PC-3 (cell line): ENCODE measurements at regions not wholly inside any gene's neighbourhood (a gene's known extent, or its start where the extent isn't known, plus 50 kb on each side); places are given as distances from the start of the nearest gene placed in this dataset.

ENCODE experiments used
- ATAC-seq: fragments of 200-7000 bp; cut with Tn5 transposase; 2 replicates; pipeline ENCODE4 v1.9.1; 2020; ENCODE audit warnings: mild to moderate bottlenecking, moderate library complexity
- BruUV-seq: library from RNA; stranded (reverse); fragments of 400-500 nt; replicated peaks from 2 replicates; lab custom pipeline; 2021; lab: Mats Ljungman, UMichigan
- CTCF ChIA-PET: fragments of 300-600 bp; sonication (Branson Sonifier 250); formaldehyde crosslinking; loops from one replicate; lab custom pipeline; 2022; ENCODE audit warnings: antibody characterized with exemption; lab: Charles Lee
- POLR2A ChIA-PET: fragments of 300-600 bp; sonication (Branson Sonifier 250); formaldehyde crosslinking; loops from one replicate; lab custom pipeline; 2022; ENCODE audit warnings: antibody characterized with exemption; ENCODE audit not compliant: unreplicated experiment; lab: Charles Lee
- DNase-seq: peaks from one replicate; pipeline ENCODE4 v3.0.0-alpha.2; 2015
- H2AFZ ChIP-seq: fragments of 300-600 bp; sonication (generic); 2 replicates; pipeline ENCODE4 v1.6.0; 2016; ENCODE audit warnings: antibody characterized with exemption, low read length
- H3F3A ChIP-seq: fragments of 300-600 bp; sonication (generic); one replicate; pipeline ENCODE4 v1.6.0; 2017; ENCODE audit warnings: antibody characterized with exemption, low read length, control low read depth, mild to moderate bottlenecking; ENCODE audit not compliant: unreplicated experiment
- H3K27ac ChIP-seq: fragments of 300-600 bp; sonication (generic); 2 replicates; pipeline ENCODE4 v1.5.1; 2016; ENCODE audit warnings: mild to moderate bottlenecking, low read length
- H3K27me3 ChIP-seq: fragments of 300-600 bp; sonication (generic); 2 replicates; pipeline ENCODE4 v1.6.1; 2016; ENCODE audit warnings: low read length, mixed read lengths
- H3K36me3 ChIP-seq: fragments of 300-600 bp; sonication (generic); 2 replicates; pipeline ENCODE4 v1.6.1; 2016; ENCODE audit warnings: low read depth, mixed run types, low read length, mixed read lengths
- H3K4me1 ChIP-seq: fragments of 300-600 bp; sonication (generic); 2 replicates; pipeline ENCODE4 v1.5.1; 2016; ENCODE audit warnings: low read length; ENCODE audit not compliant: insufficient read depth
- H3K4me2 ChIP-seq: fragments of 300-600 bp; sonication (generic); 2 replicates; pipeline ENCODE4 v1.6.0; 2016; ENCODE audit warnings: low read length
- H3K4me3 ChIP-seq: fragments of 300-600 bp; sonication (generic); 2 replicates; pipeline ENCODE4 v1.5.1; 2016; ENCODE audit warnings: mild to moderate bottlenecking, low read length, mixed read lengths
- H3K79me2 ChIP-seq: fragments of 300-600 bp; sonication (generic); 2 replicates; pipeline ENCODE4 v1.6.1; 2017; ENCODE audit warnings: low read length, mixed read lengths
- H3K9ac ChIP-seq: fragments of 300-600 bp; sonication (generic); 2 replicates; pipeline ENCODE4 v1.6.0; 2016; ENCODE audit warnings: mild to moderate bottlenecking, low read length
- H3K9me2 ChIP-seq: fragments of 300-600 bp; sonication (generic); replicated peaks from 2 replicates; pipeline ENCODE4 v1.6.1; 2016; ENCODE audit warnings: mixed run types, low read length, mixed read lengths
- H3K9me3 ChIP-seq: fragments of 300-600 bp; sonication (generic); 2 replicates; pipeline ENCODE4 v1.6.1; 2016; ENCODE audit warnings: low read length, mixed read lengths
- H4K20me1 ChIP-seq: fragments of 300-600 bp; sonication (generic); 2 replicates; pipeline ENCODE4 v1.6.1; 2016; ENCODE audit warnings: low read length, mixed read lengths
- CTCF ChIP-seq: fragments of 300-600 bp; sonication (generic); conservative IDR thresholded peaks from 2 replicates; pipeline ENCODE4 v1.5.1; 2017; ENCODE audit warnings: antibody characterized with exemption, low read depth, mild to moderate bottlenecking, low read length
- EZH2 ChIP-seq: fragments of 300-600 bp; sonication (generic); IDR thresholded peaks from one replicate; pipeline ENCODE4 v1.6.1; 2017; ENCODE audit warnings: antibody characterized with exemption, mild to moderate bottlenecking, low read length; ENCODE audit not compliant: unreplicated experiment
- EZH2phosphoT487 ChIP-seq: fragments of 300-600 bp; sonication (generic); IDR thresholded peaks from 2 replicates; pipeline ENCODE4 v1.6.1; 2018; ENCODE audit warnings: mild to moderate bottlenecking, antibody characterized with exemption, low read length, borderline replicate concordance
- intact Hi-C: fragments of 100-400 bp; cut with micrococcal nuclease; formaldehyde crosslinking; loops from 2 replicates; pipeline ENCODE4 v1.9.0; 2023

- H3K4me1 ChIP-seq: no peaks in the 10 kb centered on the region
- DNase-seq (no peak), ATAC-seq (no peak)
- no peak for TF ChIP-seq EZH2phosphoT487
- no peak for TF ChIP-seq EZH2
- no peak for TF ChIP-seq CTCF
- POLR2A ChIA-PET: no interaction called here
- no peaks in the 10 kb centered on the region for H3F3A ChIP-seq
- H3K4me2 ChIP-seq: no peak overlapping the region
- H3K36me3 ChIP-seq: no peaks in the 10 kb centered on the region
- H3K27me3 ChIP-seq: no peaks in the 10 kb centered on the region
- no peaks in the 10 kb centered on the region for H3K9me2 ChIP-seq
- H4K20me1 ChIP-seq: no peaks in the 10 kb centered on the region
- CTCF ChIA-PET: no interaction called here
- BruUV-seq: no TSS peak
- H3K4me3 ChIP-seq: no peak overlapping the region
- no peak overlapping the region for H3K9ac ChIP-seq
- no peaks in the 10 kb centered on the region for H3K9me3 ChIP-seq
- intact Hi-C loops: no loop called here
- no peak overlapping the region for H2AFZ ChIP-seq
- H3K27ac ChIP-seq: no peak overlapping the region
- H3K79me2 ChIP-seq: no peaks in the 10 kb centered on the region
Observed at GRCh38 chr7:57328457-57328856, 121.5 kb upstream of the ZNF716 start.

DNA sequence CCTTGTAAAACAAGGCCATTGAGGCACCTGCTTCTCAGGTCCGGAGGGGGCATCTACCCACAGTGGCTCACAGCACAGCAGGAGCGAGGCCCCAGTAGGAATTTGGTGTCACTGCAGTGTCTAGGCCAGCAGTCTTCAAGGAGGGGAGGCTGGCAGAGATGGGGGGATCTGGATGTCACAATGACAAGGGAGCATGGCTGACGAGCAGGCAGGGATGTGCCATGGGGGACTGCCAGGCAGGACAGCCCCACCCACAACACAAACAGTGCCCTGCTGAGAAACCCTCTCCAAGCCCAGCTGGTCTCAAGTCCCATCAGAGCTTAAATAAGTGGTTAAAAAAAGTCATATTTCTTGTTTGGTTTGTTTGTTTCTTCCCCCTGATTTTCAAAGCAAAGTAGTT is 121.0 kb upstream of the ZNF716 start:
- ChIA-PET CTCF (no interaction called here), POLR2A (no interaction called here)
- ATAC-seq (no peak), DNase-seq (no peak)
- H3K4me2 ChIP-seq: no peak overlapping the region
- H3K36me3 ChIP-seq: no peaks in the 10 kb centered on the region
- H4K20me1 ChIP-seq: no peaks in the 10 kb centered on the region
- intact Hi-C loops: no loop called here
- H3K9ac ChIP-seq: no peak overlapping the region
- no peaks in the 10 kb centered on the region for H3K4me1 ChIP-seq
- H3K9me3 ChIP-seq: no peaks in the 10 kb centered on the region
- no peak overlapping the region for H3K27ac ChIP-seq
- H3K4me3 ChIP-seq: no peak overlapping the region
- H3K27me3 ChIP-seq: no peaks in the 10 kb centered on the region
- H2AFZ ChIP-seq: no peak overlapping the region
- TF ChIP-seq EZH2 (no peak), EZH2phosphoT487 (no peak), CTCF (no peak)
- no peaks in the 10 kb centered on the region for H3K79me2 ChIP-seq
- no peaks in the 10 kb centered on the region for H3K9me2 ChIP-seq
- no peaks in the 10 kb centered on the region for H3F3A ChIP-seq
- no TSS peak for BruUV-seq

GRCh38 chr7:57339198-57339944 is 110.6 kb upstream of the ZNF716 start:
- Histone ChIP-seq H3K27ac (no peak overlapping the region), H3F3A (no peaks in the 10 kb centered on the region), H3K4me1 (no peaks in the 10 kb centered on the region), H2AFZ (no peak overlapping the region), H3K79me2 (no peaks in the 10 kb centered on the region), H3K4me3 (no peak overlapping the region), H3K9me2 (no peaks in the 10 kb centered on the region), H3K4me2 (no peak overlapping the region), H3K9me3 (0 out of 2 replicates have a peak, but pooled peaks cover 3% of the 10 kb centered on the region), H3K27me3 (no peaks in the 10 kb centered on the region), H3K9ac (no peak overlapping the region), H3K36me3 (no peaks in the 10 kb centered on the region), H4K20me1 (no peaks in the 10 kb centered on the region)
- ATAC-seq: no peak
- CTCF ChIA-PET: no interaction called here
- intact Hi-C loops: no loop called here
- TF ChIP-seq CTCF: no peak
- no peak for TF ChIP-seq EZH2phosphoT487
- no peak for TF ChIP-seq EZH2
- POLR2A ChIA-PET: no interaction called here
- BruUV-seq: no TSS peak
- DNase-seq: no peak
